ENCODE measurements at regions not wholly inside any gene's neighbourhood (a gene's known extent, or its start where the extent isn't known, plus 50 kb on each side); places are given as distances from the start of the nearest gene placed in this dataset.

- DNase-seq = no peak
These were observed 131.6 kb upstream of the CMC1 start for GRCh38 chr3:28109829-28110228.

GRCh38 chr3:28110869-28111268, 130.6 kb upstream of the CMC1 start:
- no peak for DNase-seq

GRCh38 chr3:28114893-28115292, 126.5 kb upstream of the CMC1 start:
- no peak for DNase-seq

- no peak for DNase-seq
These were observed 126.1 kb upstream of the CMC1 start for GRCh38 chr3:28115316-28115715.

- no peak for DNase-seq
These were observed 123.8 kb upstream of the CMC1 start for GRCh38 chr3:28117598-28117997.

GRCh38 chr3:28118087-28118486, 123.3 kb upstream of the CMC1 start:
- no peak for DNase-seq

- no peak for DNase-seq
These were observed 119.2 kb upstream of the CMC1 start for GRCh38 chr3:28122227-28122626.

GRCh38 chr3:28124882-28125281, 116.5 kb upstream of the CMC1 start:
- DNase-seq = no peak

GRCh38 chr3:28125342-28125741, 116.1 kb upstream of the CMC1 start:
- no peak for DNase-seq

GRCh38 chr3:28130836-28131235, 110.6 kb upstream of the CMC1 start:
- DNase-seq = no peak

GRCh38 chr3:28132941-28133340, 108.5 kb upstream of the CMC1 start:
- no peak for DNase-seq

- no peak for DNase-seq
These were observed 107.2 kb upstream of the CMC1 start for GRCh38 chr3:28134198-28134597.

GRCh38 chr3:28134792-28135375, 106.5 kb upstream of the CMC1 start:
- no peak for DNase-seq

- DNase-seq = no peak
These were observed 104.7 kb upstream of the CMC1 start for GRCh38 chr3:28136607-28137216.

GRCh38 chr3:28138043-28138610, 103.3 kb upstream of the CMC1 start:
- DNase-seq = no peak

- DNase-seq = no peak
These were observed 102.1 kb upstream of the CMC1 start for GRCh38 chr3:28139288-28139687.

GRCh38 chr3:28139967-28140634, 101.3 kb upstream of the CMC1 start:
- no peak for DNase-seq

- DNase-seq = no peak
These were observed 100.8 kb upstream of the CMC1 start for GRCh38 chr3:28140664-28141063.

GRCh38 chr3:28149960-28150359, 91.5 kb upstream of the CMC1 start:
- no peak for DNase-seq

- no peak for DNase-seq
These were observed 90.8 kb upstream of the CMC1 start for GRCh38 chr3:28150465-28151206.

GRCh38 chr3:28151207-28151550, 90.2 kb upstream of the CMC1 start:
- DNase-seq = no peak

GRCh38 chr3:28151608-28152228, 89.7 kb upstream of the CMC1 start:
- DNase-seq = peak; percentile 7

- DNase-seq = no peak
These were observed 85.8 kb upstream of the CMC1 start for GRCh38 chr3:28155631-28156030.

Data from activated naive CD4-positive, alpha-beta T cell treated with Interleukin-2 at 50 U/mL for 16 hours (primary cell).